ENCODE measurements at regions not wholly inside any gene's neighbourhood (a gene's known extent, or its start where the extent isn't known, plus 50 kb on each side); places are given as distances from the start of the nearest gene placed in this dataset.

- H3K27ac ChIP-seq (ENCODE audit: low read depth in 2 of 2, low read length in 1 of 2) = no peak overlapping the region
- no peaks in the 10 kb centered on the region for H3K9me3 ChIP-seq (ENCODE audit: control insufficient read depth in 2 of 2, insufficient read depth in 1 of 2, low read depth in 1 of 2, low read length in 1 of 2)
- no peak overlapping the region for H3K4me3 ChIP-seq (ENCODE audit: low read depth in 1 of 2, low read length in 2 of 2)
- no peaks in the 10 kb centered on the region for H3K27me3 ChIP-seq (ENCODE audit: control insufficient read depth in 1 of 2, insufficient read depth in 2 of 2, low read length in 2 of 2)
- 61 to 65% methylated on average over 19 of the region's 19 CpGs for WGBS, 2 donors
- H3K36me3 ChIP-seq (ENCODE audit: control insufficient read depth in 2 of 2, insufficient read depth in 2 of 2, low read length in 1 of 2) = no peaks in the 10 kb centered on the region
- no peaks in the 10 kb centered on the region for H3K4me1 ChIP-seq (ENCODE audit: control insufficient read depth in 2 of 2, insufficient read depth in 2 of 2, low read length in 1 of 2)
Measured at GRCh38 chr6:166751051-166751595, 124.1 kb upstream of the RPS6KA2 start.

- H3K4me1 ChIP-seq (ENCODE audit: control insufficient read depth in 2 of 2, insufficient read depth in 2 of 2, low read length in 1 of 2) = no peaks in the 10 kb centered on the region
- H3K9me3 ChIP-seq (ENCODE audit: control insufficient read depth in 2 of 2, insufficient read depth in 1 of 2, low read depth in 1 of 2, low read length in 1 of 2) = no peaks in the 10 kb centered on the region
- H3K36me3 ChIP-seq (ENCODE audit: control insufficient read depth in 2 of 2, insufficient read depth in 2 of 2, low read length in 1 of 2) = no peaks in the 10 kb centered on the region
- H3K27me3 ChIP-seq (ENCODE audit: control insufficient read depth in 1 of 2, insufficient read depth in 2 of 2, low read length in 2 of 2) = no peaks in the 10 kb centered on the region
- H3K27ac ChIP-seq (ENCODE audit: low read depth in 2 of 2, low read length in 1 of 2) = no peak overlapping the region
- WGBS, 2 donors = 55 to 63% methylated on average over 19 of the region's 19 CpGs
- H3K4me3 ChIP-seq (ENCODE audit: low read depth in 1 of 2, low read length in 2 of 2) = no peak overlapping the region
Measured at GRCh38 chr6:166750108-166750793, 123.2 kb upstream of the RPS6KA2 start.

GRCh38 chr6:166749666-166750065 lies 122.6 kb upstream of the RPS6KA2 start:
- H3K27me3 ChIP-seq (ENCODE audit: control insufficient read depth in 1 of 2, insufficient read depth in 2 of 2, low read length in 2 of 2) = no peaks in the 10 kb centered on the region
- H3K4me3 ChIP-seq (ENCODE audit: low read depth in 1 of 2, low read length in 2 of 2) = no peak overlapping the region
- H3K9me3 ChIP-seq (ENCODE audit: control insufficient read depth in 2 of 2, insufficient read depth in 1 of 2, low read depth in 1 of 2, low read length in 1 of 2) = peaks cover 0 to 2% of the 10 kb centered on the region in 2 donors
- WGBS, 2 donors = 57 to 74% methylated on average over 6 of the region's 6 CpGs
- no peaks in the 10 kb centered on the region for H3K36me3 ChIP-seq (ENCODE audit: control insufficient read depth in 2 of 2, insufficient read depth in 2 of 2, low read length in 1 of 2)
- H3K27ac ChIP-seq (ENCODE audit: low read depth in 2 of 2, low read length in 1 of 2) = no peak overlapping the region
- no peaks in the 10 kb centered on the region for H3K4me1 ChIP-seq (ENCODE audit: control insufficient read depth in 2 of 2, insufficient read depth in 2 of 2, low read length in 1 of 2)

GRCh38 chr6:166747644-166748595 lies 120.9 kb upstream of the RPS6KA2 start:
- Histone ChIP-seq H3K9me3 (ENCODE audit: control insufficient read depth in 2 of 2, insufficient read depth in 1 of 2, low read depth in 1 of 2, low read length in 1 of 2) (peaks cover 0 to 5% of the 10 kb centered on the region in 2 donors), H3K4me3 (ENCODE audit: low read depth in 1 of 2, low read length in 2 of 2) (no peak overlapping the region), H3K27me3 (ENCODE audit: control insufficient read depth in 1 of 2, insufficient read depth in 2 of 2, low read length in 2 of 2) (no peaks in the 10 kb centered on the region), H3K36me3 (ENCODE audit: control insufficient read depth in 2 of 2, insufficient read depth in 2 of 2, low read length in 1 of 2) (no peaks in the 10 kb centered on the region), H3K4me1 (ENCODE audit: control insufficient read depth in 2 of 2, insufficient read depth in 2 of 2, low read length in 1 of 2) (no peaks in the 10 kb centered on the region), H3K27ac (ENCODE audit: low read depth in 2 of 2, low read length in 1 of 2) (no peak overlapping the region)
- WGBS, 2 donors = 68 to 70% methylated on average over 28 to 29 of the region's 29 CpGs

- H3K36me3 ChIP-seq (ENCODE audit: control insufficient read depth in 2 of 2, insufficient read depth in 2 of 2, low read length in 1 of 2) = no peaks in the 10 kb centered on the region
- H3K27me3 ChIP-seq (ENCODE audit: control insufficient read depth in 1 of 2, insufficient read depth in 2 of 2, low read length in 2 of 2) = no peaks in the 10 kb centered on the region
- H3K4me1 ChIP-seq (ENCODE audit: control insufficient read depth in 2 of 2, insufficient read depth in 2 of 2, low read length in 1 of 2) = no peaks in the 10 kb centered on the region
- WGBS, 2 donors = 89 to 90% methylated on average over 16 of the region's 16 CpGs
- peaks cover 0 to 5% of the 10 kb centered on the region in 2 donors for H3K9me3 ChIP-seq (ENCODE audit: control insufficient read depth in 2 of 2, insufficient read depth in 1 of 2, low read depth in 1 of 2, low read length in 1 of 2)
- H3K27ac ChIP-seq (ENCODE audit: low read depth in 2 of 2, low read length in 1 of 2) = no peak overlapping the region
- no peak overlapping the region for H3K4me3 ChIP-seq (ENCODE audit: low read depth in 1 of 2, low read length in 2 of 2)
Measured at GRCh38 chr6:166745801-166746668, 119.0 kb upstream of the RPS6KA2 start.

GRCh38 chr6:166744223-166745134 lies 117.4 kb upstream of the RPS6KA2 start:
- Histone ChIP-seq H3K4me3 (ENCODE audit: low read depth in 1 of 2, low read length in 2 of 2) (no peak overlapping the region), H3K27ac (ENCODE audit: low read depth in 2 of 2, low read length in 1 of 2) (no peak overlapping the region), H3K4me1 (ENCODE audit: control insufficient read depth in 2 of 2, insufficient read depth in 2 of 2, low read length in 1 of 2) (no peaks in the 10 kb centered on the region), H3K9me3 (ENCODE audit: control insufficient read depth in 2 of 2, insufficient read depth in 1 of 2, low read depth in 1 of 2, low read length in 1 of 2) (peaks cover 0 to 5% of the 10 kb centered on the region in 2 donors), H3K27me3 (ENCODE audit: control insufficient read depth in 1 of 2, insufficient read depth in 2 of 2, low read length in 2 of 2) (no peaks in the 10 kb centered on the region), H3K36me3 (ENCODE audit: control insufficient read depth in 2 of 2, insufficient read depth in 2 of 2, low read length in 1 of 2) (no peaks in the 10 kb centered on the region)
- 92% methylated on average over 33 of the region's 33 CpGs for WGBS, 2 donors

GRCh38 chr6:166743406-166744222 lies 116.6 kb upstream of the RPS6KA2 start:
- Histone ChIP-seq H3K27ac (ENCODE audit: low read depth in 2 of 2, low read length in 1 of 2) (no peak overlapping the region), H3K4me1 (ENCODE audit: control insufficient read depth in 2 of 2, insufficient read depth in 2 of 2, low read length in 1 of 2) (no peaks in the 10 kb centered on the region), H3K36me3 (ENCODE audit: control insufficient read depth in 2 of 2, insufficient read depth in 2 of 2, low read length in 1 of 2) (no peaks in the 10 kb centered on the region), H3K9me3 (ENCODE audit: control insufficient read depth in 2 of 2, insufficient read depth in 1 of 2, low read depth in 1 of 2, low read length in 1 of 2) (peaks cover 0 to 5% of the 10 kb centered on the region in 2 donors), H3K27me3 (ENCODE audit: control insufficient read depth in 1 of 2, insufficient read depth in 2 of 2, low read length in 2 of 2) (no peaks in the 10 kb centered on the region), H3K4me3 (ENCODE audit: low read depth in 1 of 2, low read length in 2 of 2) (no peak overlapping the region)
- WGBS, 2 donors = 82 to 83% methylated on average over 21 of the region's 21 CpGs

- peaks cover 0 to 5% of the 10 kb centered on the region in 2 donors for H3K9me3 ChIP-seq (ENCODE audit: control insufficient read depth in 2 of 2, insufficient read depth in 1 of 2, low read depth in 1 of 2, low read length in 1 of 2)
- 90% methylated on average over 7 of the region's 7 CpGs for WGBS, 2 donors
Measured at GRCh38 chr6:166742981-166743380, 115.9 kb upstream of the RPS6KA2 start.

More at GRCh38 chr6:166742981-166743380, 115.9 kb upstream of the RPS6KA2 start:
- no peaks in the 10 kb centered on the region for H3K36me3 ChIP-seq (ENCODE audit: control insufficient read depth in 2 of 2, insufficient read depth in 2 of 2, low read length in 1 of 2)
- no peak overlapping the region for H3K4me3 ChIP-seq (ENCODE audit: low read depth in 1 of 2, low read length in 2 of 2)
- H3K4me1 ChIP-seq (ENCODE audit: control insufficient read depth in 2 of 2, insufficient read depth in 2 of 2, low read length in 1 of 2) = no peaks in the 10 kb centered on the region
- H3K27ac ChIP-seq (ENCODE audit: low read depth in 2 of 2, low read length in 1 of 2) = no peak overlapping the region
- no peaks in the 10 kb centered on the region for H3K27me3 ChIP-seq (ENCODE audit: control insufficient read depth in 1 of 2, insufficient read depth in 2 of 2, low read length in 2 of 2)

All from esophagus (tissue), 2 donors.